ENCODE measurements at regions not wholly inside any gene's neighbourhood (a gene's known extent, or its start where the extent isn't known, plus 50 kb on each side); places are given as distances from the start of the nearest gene placed in this dataset.

GRCh38 chr6:6884916-6885315, 222.8 kb upstream of the RREB1 start:
- no peak for DNase-seq (ENCODE audit: extremely low read depth, low read depth, low spot score)

- DNase-seq (ENCODE audit: extremely low read depth, low read depth, low spot score), result no peak
These were observed 222.1 kb upstream of the RREB1 start for GRCh38 chr6:6885521-6886170.

- no peak for DNase-seq (ENCODE audit: extremely low read depth, low read depth, low spot score)
These were observed 221.4 kb upstream of the RREB1 start for GRCh38 chr6:6886171-6886885.

- DNase-seq (ENCODE audit: extremely low read depth, low read depth, low spot score), result no peak
These were observed 220.9 kb upstream of the RREB1 start for GRCh38 chr6:6886886-6887285.

GRCh38 chr6:6889601-6890000, 218.2 kb upstream of the RREB1 start:
- no peak for DNase-seq (ENCODE audit: extremely low read depth, low read depth, low spot score)

GRCh38 chr6:6890400-6890858, 217.3 kb upstream of the RREB1 start:
- no peak for DNase-seq (ENCODE audit: extremely low read depth, low read depth, low spot score)

GRCh38 chr6:6891125-6891721, 216.5 kb upstream of the RREB1 start:
- no peak for DNase-seq (ENCODE audit: extremely low read depth, low read depth, low spot score)

- no peak for DNase-seq (ENCODE audit: extremely low read depth, low read depth, low spot score)
These were observed 215.8 kb upstream of the RREB1 start for GRCh38 chr6:6891949-6892461.

GRCh38 chr6:6892744-6893583, 214.8 kb upstream of the RREB1 start:
- no peak for DNase-seq (ENCODE audit: extremely low read depth, low read depth, low spot score)

GRCh38 chr6:6893701-6894100, 214.1 kb upstream of the RREB1 start:
- DNase-seq (ENCODE audit: extremely low read depth, low read depth, low spot score), result no peak

GRCh38 chr6:6895929-6896328, 211.8 kb upstream of the RREB1 start:
- no peak for DNase-seq (ENCODE audit: extremely low read depth, low read depth, low spot score)

- DNase-seq (ENCODE audit: extremely low read depth, low read depth, low spot score), result no peak
These were observed 210.6 kb upstream of the RREB1 start for GRCh38 chr6:6897140-6897539.

GRCh38 chr6:6900569-6901204, 207.1 kb upstream of the RREB1 start:
- no peak for DNase-seq (ENCODE audit: extremely low read depth, low read depth, low spot score)

GRCh38 chr6:6901205-6901719, 206.5 kb upstream of the RREB1 start:
- no peak for DNase-seq (ENCODE audit: extremely low read depth, low read depth, low spot score)

GRCh38 chr6:6901945-6902344, 205.8 kb upstream of the RREB1 start:
- DNase-seq (ENCODE audit: extremely low read depth, low read depth, low spot score), result no peak

- no peak for DNase-seq (ENCODE audit: extremely low read depth, low read depth, low spot score)
These were observed 201.7 kb upstream of the RREB1 start for GRCh38 chr6:6905961-6906518.

GRCh38 chr6:6906570-6907213, 201.1 kb upstream of the RREB1 start:
- DNase-seq (ENCODE audit: extremely low read depth, low read depth, low spot score), result no peak

GRCh38 chr6:6907286-6907685, 200.5 kb upstream of the RREB1 start:
- no peak for DNase-seq (ENCODE audit: extremely low read depth, low read depth, low spot score)

GRCh38 chr6:6908121-6908520, 199.6 kb upstream of the RREB1 start:
- no peak for DNase-seq (ENCODE audit: extremely low read depth, low read depth, low spot score)
